NCI-H2196 treated with DMSO at 0.1 percent for 48 hours (cell line): ENCODE measurements at regions not wholly inside any gene's neighbourhood (a gene's known extent, or its start where the extent isn't known, plus 50 kb on each side); places are given as distances from the start of the nearest gene placed in this dataset.
A peak's percentile ranks its signal among the peaks of the same experiment; 100 is the strongest.
"Not testable (repeated sequence)": the region's sequence is repeated elsewhere in the genome, so short reads cannot be mapped to it uniquely, and the experiment has no call there.

Experiments used
- DNase-seq: peaks from one replicate; lab custom pipeline; 2025; ENCODE audit not compliant: unreplicated experiment; lab: John Stamatoyannopoulos, UW

DNA sequence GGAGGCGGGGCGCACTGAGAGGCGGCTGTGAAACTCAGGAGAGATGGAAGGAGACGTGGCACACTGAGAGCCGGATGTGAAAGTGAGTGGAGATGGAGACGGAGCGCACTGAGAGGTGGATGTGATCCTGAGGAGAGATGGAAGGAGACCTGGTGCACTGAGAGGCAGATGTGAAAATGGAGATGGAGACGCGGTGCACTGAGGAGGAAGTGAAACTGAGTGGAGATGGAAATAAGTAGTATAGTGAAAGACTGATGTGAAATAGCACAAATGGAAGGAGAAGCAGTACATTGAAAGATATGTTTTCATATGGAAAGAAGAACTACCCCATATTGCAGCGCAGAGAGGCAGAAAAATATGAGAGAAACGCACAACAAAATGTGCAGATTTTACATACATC lies 281.6 kb upstream of the RGPD4 start:
- DNase-seq = no peak

DNA sequence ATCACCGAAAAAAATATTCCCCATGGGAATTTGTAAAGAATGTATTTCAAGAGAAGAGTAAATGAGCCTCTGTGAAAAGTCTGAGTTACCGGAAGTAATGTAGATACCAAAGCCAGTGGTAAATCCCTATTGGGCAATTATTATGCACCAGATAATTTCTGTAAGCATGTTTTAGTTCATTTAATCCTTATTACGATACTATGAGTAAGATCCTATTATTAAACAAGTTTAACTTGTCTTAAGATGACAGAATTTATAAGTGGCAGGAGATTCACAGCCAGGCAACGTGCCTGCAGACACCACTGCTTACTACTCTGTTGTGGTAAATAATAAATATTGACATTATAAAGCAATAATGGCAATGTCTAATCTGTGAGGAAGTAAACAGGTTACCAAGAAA lies 280.8 kb upstream of the RGPD4 start:
- DNase-seq = no peak

DNA sequence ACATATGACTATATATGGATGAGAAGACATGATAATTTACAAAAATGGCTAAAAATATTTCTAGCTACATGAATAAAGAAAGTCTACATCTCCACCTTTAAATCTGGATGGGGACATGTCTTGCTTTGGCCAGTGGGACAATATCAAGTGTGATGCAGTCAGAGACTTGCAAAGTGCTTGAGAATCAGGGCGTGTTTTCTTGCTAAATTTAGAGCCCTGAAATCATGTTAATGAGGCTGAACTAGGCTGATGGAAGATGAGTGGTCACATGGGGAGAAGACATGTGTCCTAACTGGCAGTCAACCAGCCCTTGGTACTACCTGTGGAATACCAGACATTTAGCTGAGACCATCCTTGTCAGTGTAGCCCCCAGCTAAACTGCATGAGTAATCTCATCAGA lies 278.5 kb upstream of the RGPD4 start:
- DNase-seq = no peak

DNA sequence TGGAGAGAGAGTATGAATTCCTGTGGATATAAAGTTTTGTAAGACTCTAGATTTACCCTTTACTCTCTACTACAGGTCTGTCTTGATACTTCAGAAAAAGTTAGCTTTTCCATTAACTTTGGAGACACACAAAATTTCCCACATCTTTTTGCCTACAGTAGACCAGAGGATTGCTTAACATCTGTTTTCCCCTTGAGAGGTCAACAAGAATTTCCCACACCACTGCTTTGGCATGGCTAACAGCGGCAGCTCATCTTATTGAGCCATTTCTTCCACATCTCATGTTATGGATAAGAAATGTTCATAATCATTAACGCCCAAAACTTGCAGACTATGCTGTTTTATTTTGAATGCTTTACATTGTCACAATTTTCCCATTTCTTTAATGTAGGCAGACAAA lies 273.6 kb upstream of the RGPD4 start:
- DNase-seq = no peak

DNA sequence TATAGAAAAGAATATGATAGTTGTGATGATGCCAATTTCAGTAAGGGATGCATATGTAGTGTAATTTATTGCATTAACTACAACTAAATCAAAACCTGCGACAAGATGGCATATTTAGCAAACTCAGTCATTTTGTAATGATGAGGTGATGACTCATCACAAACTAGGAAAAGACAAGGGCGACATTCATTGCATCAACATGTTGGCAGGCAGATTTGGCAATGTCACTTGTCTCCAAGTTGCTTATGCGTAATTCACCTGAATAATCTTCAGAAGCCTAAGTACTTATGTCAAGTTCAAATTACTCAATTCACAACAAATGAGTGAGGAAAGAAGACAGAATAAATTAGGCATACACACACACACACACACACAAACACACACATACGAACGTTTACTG lies 273.2 kb upstream of the RGPD4 start:
- no peak for DNase-seq

DNA sequence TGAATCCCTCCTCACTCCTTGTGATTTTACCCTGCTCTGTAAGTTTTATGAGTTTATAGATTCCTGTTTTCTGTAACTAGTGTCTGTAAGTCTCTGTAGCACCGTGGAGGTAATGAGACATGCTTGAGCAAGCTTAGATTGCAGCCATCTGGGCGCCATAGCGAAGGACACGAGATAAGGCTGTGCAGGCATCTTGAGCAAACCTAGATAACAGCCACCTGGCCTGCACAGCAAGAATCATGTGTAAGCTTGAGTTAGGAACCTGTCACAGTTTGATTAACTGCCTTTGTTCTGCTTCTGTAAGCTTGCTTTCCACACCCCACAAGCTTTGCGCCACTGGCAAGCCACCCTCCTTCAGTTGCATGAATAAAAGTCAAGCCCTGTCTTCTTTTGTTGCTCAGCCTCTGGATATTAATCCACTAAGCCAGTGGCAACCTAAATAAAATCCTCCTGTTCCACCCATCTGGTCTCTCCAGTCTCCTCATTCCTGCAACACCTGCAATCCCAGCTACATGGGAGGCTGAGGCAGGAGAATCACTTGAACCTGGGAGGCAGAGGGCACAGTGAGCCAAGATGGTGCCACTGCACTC lies 270.6 kb upstream of the RGPD4 start:
- no peak for DNase-seq

DNA sequence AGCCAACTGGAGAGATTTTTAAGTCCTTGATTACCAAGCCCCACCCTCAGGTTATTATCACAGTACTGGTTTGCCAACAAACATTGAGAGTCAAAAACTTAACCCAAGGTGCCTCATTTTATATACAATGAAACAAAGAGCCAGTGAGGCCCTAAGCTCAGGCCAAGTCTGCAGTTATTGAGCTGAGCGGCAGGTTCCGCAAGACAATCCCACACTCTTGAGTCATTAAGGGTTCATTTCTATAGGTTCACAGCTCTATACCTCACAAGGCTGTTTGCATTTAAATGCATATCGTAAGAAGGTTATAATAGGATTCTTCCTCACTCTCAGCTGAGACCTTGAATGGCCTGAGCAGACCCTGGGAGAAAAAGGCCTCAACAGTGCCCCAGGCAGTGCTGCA lies 268.4 kb upstream of the RGPD4 start:
- DNase-seq = no peak

DNA sequence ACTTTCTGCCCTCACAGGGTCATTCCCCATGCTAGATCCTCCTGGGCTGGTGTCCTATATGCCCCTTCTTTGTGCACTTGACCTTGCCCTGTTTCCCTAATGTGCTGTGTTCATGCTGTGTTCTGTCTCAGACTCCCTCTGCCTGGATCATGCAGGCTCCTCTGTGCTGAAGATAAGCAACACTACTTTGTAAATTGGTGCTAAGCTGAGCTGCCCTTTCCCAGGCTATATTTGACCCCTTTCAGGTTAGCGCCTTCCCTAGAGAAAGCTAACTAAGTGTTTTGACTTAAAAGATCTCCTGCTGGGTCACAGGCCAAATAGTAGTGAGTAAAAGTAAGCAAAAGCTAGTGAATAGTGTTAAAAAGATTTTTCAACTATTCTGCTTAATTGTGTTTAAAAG lies 257.2 kb upstream of the RGPD4 start:
- no peak for DNase-seq

DNA sequence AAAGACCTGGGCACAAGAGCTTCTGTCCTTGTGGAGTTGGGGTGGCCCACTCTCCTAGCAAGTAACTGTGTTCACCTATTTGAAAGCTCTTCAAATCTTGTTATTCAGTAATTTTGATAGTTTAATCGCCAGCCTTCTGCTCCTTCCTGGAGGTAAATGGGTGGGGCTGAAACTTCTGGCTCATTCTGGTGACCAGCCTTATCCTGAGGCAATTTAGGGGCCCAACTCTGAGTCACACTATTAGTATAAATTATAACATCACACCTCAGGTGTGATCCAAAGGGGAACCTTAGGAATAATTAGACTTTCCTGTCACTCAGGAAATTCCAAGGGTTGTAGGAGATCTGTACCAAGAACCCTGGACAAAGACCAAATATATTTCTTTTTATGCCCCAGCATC lies 255.8 kb upstream of the RGPD4 start:
- no peak for DNase-seq

DNA sequence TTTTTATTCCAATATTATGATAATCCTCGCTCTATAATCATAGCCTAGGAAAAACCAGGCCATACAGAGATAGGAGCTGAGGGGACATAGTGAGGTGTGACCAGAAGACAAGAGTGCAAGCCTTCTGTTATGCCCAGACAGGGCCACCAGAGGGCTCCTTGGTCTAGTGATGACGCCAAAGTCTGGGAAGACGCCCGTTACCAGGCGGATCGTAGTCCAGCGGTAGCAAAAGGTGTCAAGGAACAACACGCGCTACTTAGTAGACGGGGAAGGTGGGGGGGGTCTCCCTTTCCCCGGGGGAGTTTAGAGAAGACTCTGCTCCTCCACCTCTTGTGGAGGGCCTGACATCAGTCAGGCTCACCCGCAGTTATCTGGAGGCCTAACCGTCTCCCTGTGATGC lies 253.8 kb upstream of the RGPD4 start:
- DNase-seq = not testable (repeated sequence)

DNA sequence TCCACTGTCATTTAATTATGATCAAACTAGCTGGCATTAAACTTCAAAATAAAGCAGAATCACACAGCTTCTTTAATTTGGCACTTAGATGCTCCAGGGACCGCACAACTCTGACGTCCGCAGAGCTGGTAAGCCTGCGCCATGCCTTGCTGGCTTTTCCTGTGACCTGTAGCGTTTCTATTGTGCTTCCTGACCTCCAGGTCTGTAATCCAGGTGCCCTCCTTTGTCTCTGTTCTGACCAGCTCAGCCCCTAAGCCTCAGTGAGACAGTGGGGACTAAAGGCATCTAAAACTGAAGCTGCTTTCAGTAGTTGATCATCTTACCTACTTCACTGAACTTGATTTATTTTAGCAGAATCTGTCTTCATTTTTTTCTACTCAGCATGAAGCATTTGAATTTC lies 249.7 kb upstream of the RGPD4 start:
- DNase-seq = no peak

DNA sequence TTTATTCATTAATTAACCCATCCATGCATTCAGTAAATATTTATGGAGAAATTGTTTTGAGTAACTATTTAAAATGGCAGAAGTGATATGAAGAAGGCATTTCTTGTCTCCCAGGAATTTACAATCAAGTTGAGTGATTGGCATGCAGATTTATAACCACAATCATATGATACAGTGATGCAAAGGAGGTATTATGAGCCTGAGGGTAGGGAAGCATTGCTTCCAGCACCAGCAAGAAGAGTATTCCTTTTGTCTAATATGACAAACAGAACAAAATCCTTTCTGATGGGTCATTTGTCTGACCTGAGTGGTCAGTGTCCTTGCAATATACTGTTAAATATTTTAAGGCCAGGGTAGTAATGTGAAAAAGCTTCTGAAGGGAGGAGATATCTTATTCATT lies 244.2 kb upstream of the RGPD4 start:
- no peak for DNase-seq

DNA sequence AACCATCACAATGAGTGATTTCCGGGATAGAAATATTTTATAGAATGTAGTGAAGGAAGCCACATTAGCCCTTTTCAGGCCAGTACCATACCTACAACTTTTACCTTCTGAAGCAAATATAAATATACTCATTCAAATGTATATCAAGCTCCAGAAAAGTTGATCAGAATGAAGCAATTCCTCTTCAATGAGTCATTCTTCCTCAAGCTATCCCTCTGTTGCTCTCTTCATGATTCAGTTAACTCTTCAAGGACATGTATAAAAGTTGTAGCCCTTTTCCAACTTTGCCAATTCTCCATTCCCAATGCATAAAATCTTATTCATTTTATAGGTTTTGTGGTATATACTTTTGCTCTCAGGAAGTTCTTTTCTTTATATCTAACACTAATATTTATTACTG lies 242.1 kb upstream of the RGPD4 start:
- no peak for DNase-seq

DNA sequence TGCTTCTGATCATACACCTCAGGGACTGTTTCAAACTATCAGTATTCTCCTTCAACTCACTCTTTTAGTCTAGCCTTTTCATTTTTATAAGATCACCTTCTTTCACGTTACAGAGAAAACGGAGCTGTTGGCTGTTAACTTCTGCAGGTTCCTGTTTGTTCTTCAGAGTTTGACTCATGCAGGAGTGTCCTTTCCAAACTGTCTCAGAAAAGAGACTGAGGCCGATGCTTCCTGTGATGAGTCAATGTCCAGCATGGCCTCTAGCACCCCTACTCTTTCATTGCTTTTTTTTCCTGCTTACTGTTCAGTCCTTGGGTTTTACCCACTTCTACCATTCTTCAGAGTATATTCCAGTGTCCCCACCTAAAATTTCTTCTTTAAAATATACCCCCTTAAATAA lies 240.8 kb upstream of the RGPD4 start:
- no peak for DNase-seq

DNA sequence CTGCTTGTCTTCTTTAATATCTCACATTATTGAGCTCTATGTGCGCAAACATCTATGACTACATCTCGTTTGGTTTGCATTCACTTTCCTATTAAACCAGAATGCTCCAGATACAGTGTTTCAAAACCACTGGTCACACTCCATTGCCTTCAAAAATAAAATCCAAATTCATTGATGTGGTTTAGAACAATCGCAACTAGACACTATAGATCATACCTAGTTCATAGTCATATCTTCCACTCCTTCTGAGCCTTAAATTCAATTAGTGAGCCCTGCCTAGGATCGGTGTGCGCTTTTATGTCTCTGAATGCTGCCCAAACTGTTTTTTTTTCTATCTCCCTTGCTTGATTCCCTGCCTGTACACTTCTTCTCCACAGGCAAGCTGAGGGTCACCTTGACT lies 238.5 kb upstream of the RGPD4 start:
- DNase-seq = no peak

DNA sequence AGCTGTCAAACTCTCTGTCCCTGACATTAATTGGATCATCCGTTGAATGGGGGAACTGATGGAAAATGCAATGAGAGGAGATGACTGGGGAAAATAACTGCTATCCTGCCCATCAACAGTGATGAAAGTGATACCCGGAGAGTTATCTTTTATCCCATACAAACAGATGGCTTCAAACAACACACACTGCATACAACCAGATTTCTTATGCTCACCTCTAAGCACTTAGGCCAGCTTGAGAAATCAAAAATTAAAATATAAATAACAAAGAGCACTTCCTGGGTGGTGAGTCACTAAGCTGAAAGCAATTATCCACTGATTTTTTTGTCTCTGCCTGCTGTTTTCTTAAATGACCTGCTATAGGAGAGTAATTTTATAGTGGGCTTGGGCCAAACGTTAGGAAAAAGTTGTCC lies 237.6 kb upstream of the RGPD4 start:
- DNase-seq = peak; percentile 42

DNA sequence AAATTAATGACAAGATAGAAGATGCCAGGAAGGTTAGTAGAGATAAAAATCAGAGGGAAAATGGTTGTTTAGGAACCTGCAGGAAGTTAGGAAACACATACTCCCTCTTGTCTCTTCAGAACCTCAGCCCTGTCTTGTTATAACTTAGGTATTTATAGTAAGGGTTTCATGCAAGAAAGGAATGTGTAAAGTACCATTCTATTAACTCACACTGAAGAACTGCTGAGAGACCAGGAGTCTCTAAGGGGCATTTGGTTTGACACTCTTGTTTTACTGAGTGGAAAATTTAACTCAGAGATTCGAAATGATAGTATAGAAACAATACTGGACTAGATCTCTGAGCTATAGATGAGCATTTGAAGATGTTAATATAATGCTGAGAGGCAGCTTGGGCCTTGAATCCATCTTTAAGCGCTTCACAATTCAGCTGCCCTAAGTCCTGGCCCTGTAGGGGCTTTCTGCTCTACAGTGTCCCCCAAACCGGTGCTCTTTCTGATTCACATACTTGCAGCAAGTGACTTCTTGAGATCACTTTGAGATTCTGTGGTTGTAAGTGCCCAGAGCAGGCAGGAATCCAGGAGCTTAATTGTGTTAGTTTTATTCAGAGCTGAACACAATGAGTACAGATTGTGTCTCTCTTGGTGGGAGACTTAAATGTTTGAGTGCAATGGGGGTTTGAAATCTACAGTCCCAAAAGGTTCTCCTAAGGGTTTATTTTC lies 235.0 kb upstream of the RGPD4 start:
- DNase-seq = no peak

DNA sequence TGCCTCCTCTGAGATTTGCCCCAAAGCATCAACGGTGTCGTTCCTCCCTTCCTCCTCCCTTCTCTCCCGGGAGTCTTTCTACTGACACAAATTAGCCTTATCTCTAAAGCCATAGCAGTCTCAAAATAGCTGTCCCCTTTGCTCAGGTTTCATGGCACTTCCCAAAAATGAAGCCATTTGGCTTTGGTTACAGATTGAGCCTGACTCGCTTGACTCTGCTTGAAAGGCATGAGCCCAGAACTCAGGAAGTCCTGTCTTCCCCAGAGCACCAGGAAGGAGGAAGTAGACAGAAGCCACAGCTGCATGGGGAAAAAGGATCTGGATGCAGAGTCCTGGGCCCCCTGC lies 234.4 kb upstream of the RGPD4 start:
- DNase-seq = no peak

DNA sequence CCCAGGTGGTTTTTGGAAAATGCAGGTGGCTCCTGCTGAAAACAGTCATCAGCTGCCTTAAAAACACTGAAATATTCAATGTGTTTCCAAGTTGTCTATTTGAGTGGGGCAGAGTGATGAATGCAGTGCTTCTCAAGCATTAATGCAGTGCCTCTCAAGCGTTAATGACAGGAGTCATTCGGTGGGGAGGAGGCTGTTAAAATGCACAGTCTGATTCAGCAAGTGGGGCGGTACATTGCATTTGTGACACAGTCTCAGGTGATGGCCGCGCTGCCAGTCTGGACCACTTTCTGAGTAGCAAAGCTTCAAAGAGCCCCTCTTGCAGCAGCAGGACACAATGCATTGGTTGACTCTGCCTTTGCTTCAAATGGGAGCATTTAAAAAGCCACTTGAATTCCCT lies 231.4 kb upstream of the RGPD4 start:
- no peak for DNase-seq

DNA sequence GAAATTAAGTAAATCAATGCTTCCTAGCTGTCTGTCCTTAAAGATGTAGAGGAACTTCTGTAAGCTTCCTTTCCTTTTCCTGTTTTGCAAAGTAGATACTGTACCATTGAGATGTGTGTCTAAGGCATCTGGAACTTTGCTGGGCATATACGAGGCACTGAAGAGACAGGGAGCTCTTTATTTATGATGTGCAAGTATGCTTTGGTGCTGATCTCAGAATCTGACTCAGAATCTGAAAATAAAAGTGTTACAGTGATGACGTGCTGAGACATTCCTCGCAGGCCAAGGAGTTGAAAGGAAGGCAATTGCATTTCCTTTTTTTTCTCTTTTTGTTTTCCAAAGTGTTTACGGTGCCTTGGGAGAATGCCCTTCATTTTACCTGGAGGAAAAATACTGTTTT lies 230.9 kb upstream of the RGPD4 start:
- DNase-seq = no peak

DNA sequence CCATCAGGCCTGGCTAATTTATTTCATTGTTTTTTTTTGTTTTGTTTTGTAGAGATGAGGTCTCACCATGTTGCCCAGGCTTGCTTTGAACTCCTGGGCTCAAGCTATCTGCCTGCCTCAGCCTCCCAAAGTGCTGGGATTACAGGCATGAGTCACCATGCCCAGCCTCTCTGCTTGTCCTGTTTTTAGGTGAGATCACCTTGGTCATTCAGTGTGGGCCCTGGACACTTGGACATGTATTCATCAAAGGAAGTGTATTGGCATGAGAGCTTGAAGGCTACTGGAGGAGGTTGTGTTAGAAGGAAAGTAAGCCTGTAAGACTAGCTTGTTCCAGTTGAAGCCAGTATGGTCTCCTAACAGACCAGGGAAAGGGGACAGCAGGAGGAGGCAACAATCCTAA lies 229.2 kb upstream of the RGPD4 start:
- DNase-seq = no peak

DNA sequence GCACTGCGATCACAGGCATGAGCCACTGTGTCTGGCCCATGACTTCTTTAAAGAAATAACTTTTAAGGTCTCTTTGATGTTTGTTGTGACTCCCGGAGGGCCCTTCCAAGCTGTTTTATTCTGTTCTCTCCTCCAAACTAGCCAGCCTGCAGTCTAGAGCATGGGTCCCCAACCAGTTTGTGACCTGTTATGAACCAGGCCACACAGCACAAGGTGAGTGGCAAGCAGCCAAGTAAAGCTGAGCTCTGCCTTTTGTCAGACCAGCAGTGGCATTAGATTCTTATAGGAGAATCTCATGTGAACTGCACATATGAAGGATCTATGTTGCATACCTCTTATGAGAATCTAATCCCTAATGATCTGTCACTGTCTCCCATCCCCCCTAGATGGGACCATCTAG lies 223.9 kb upstream of the RGPD4 start:
- DNase-seq = no peak

DNA sequence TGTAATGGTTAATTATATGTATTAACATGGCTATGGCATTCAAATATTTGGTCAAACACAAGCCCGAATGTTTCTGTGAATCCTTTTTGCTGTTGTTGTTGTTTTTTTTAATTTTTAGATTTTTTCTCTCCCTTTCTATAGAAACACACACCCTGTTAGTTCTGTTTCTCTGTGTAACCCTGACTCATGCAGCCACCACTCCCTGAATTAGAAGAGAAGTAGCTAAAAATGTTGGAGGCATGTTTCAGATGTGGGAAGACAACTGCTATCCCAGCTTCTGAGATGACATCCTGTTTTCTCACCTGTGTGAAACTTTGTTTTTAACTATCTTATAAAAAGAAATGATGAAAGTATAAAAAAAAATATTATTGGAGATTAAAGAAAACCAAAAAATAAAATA lies 219.6 kb upstream of the RGPD4 start:
- no peak for DNase-seq
